ENCODE measurements at regions not wholly inside any gene's neighbourhood (a gene's known extent, or its start where the extent isn't known, plus 50 kb on each side); places are given as distances from the start of the nearest gene placed in this dataset.

GRCh38 chr1:118321840-118322239, 136.8 kb upstream of the SPAG17 start:
- intact Hi-C loops (cut with micrococcal nuclease) (no loop called here), in situ Hi-C loops (cut with MboI; ENCODE audit: low sequenced_read_pairs) (no loop called here), dilution Hi-C loops (cut with HindIII; ENCODE audit: low sequenced_read_pairs, unreplicated experiment) (no loop called here)
- Histone ChIP-seq H2AFZ (replicated peaks; ENCODE audit: low read length, poor library complexity) (no peak overlapping the region), H3K27me3 (ENCODE audit: control insufficient read depth, insufficient read depth, low read length) (no peaks in the 10 kb centered on the region), H3K18ac (ENCODE audit: low read depth, low read length) (no peak overlapping the region), H4K5ac (ENCODE audit: low read depth, low read length) (no peak overlapping the region), H2AK9ac (replicated peaks; ENCODE audit: low read depth, low read length, poor library complexity) (no peak overlapping the region), H3K36me3 (ENCODE audit: control insufficient read depth, insufficient read depth, low read length) (no peaks in the 10 kb centered on the region), H3K27ac (ENCODE audit: insufficient read depth, low read length) (no peak overlapping the region), H3K4ac (ENCODE audit: low read depth, low read length) (no peak overlapping the region), H3K56ac (ENCODE audit: extremely low read depth, insufficient read depth, low read length) (no peak overlapping the region), H3K4me1 (ENCODE audit: control insufficient read depth, insufficient read depth, low read length) (no peaks in the 10 kb centered on the region), H3K4me3 (ENCODE audit: insufficient read depth, low read depth, low read length) (no peak overlapping the region), H3K14ac (replicated peaks; ENCODE audit: low read depth, low read length) (no peak overlapping the region), H4K8ac (ENCODE audit: low read depth in 2 of 2, low read length in 2 of 2) (no peak overlapping the region), H2BK5ac (ENCODE audit: low read depth, low read length, poor library complexity, severe bottlenecking) (no peak overlapping the region), H3K9me3 (ENCODE audit: control insufficient read depth, insufficient read depth, low read length) (no peaks in the 10 kb centered on the region), H3K9me1 (ENCODE audit: insufficient read depth, low read length) (no peaks in the 10 kb centered on the region), H2BK120ac (ENCODE audit: low read depth, low read length) (no peak overlapping the region), H2BK15ac (ENCODE audit: low read depth, low read length) (no peak overlapping the region), H2BK20ac (ENCODE audit: low read depth, low read length) (no peak overlapping the region), H3K9ac (ENCODE audit: low read depth, low read length) (no peak overlapping the region), H3K23ac (ENCODE audit: low read depth, low read length) (no peak overlapping the region), H2AK5ac (ENCODE audit: low read depth, low read length) (no peak overlapping the region), H3K79me1 (ENCODE audit: low read depth in 1 of 2, low read length in 2 of 2) (no peaks in the 10 kb centered on the region), H3K4me2 (ENCODE audit: low read depth, low read length) (no peak overlapping the region), H4K91ac (ENCODE audit: insufficient read depth, low read depth, low read length) (no peak overlapping the region), H4K20me1 (ENCODE audit: insufficient read depth, low read length) (no peaks in the 10 kb centered on the region)
- DNase-seq = no peak
- no peak for TF ChIP-seq MXI1 (IDR thresholded peaks at IDR 0.05; ENCODE audit: borderline replicate concordance, low read depth, low read length)
- CTCF ChIA-PET = no interaction called here
- no TSS peak for BruUV-seq (replicated peaks)
- WGBS, 2 experiments (ENCODE audit: extremely low coverage in 2 of 2, insufficient read length in 1 of 2) = no CpG with 5 or more reads among the region's 6 CpGs
- no peak for ATAC-seq (ENCODE audit: low read depth)
- POLR2A ChIA-PET (ENCODE audit: unreplicated experiment) = no interaction called here
